AG08395 (cell line): ENCODE measurements at regions not wholly inside any gene's neighbourhood (a gene's known extent, or its start where the extent isn't known, plus 50 kb on each side); places are given as distances from the start of the nearest gene placed in this dataset.
"Not testable (repeated sequence)": the region's sequence is repeated elsewhere in the genome, so short reads cannot be mapped to it uniquely, and the experiment has no call there.

Source experiments
- DNase-seq: peaks from one replicate; pipeline ENCODE4 v3.0.0; 2012; ENCODE audit warnings: mixed read lengths, low spot score

- no peak for DNase-seq
Measured at GRCh38 chr5:2381861-2382260, 369.6 kb downstream of the IRX2 start.

- no peak for DNase-seq
Measured at GRCh38 chr5:2381070-2381469, 370.4 kb downstream of the IRX2 start.

- DNase-seq, result no peak
Measured at GRCh38 chr5:2378976-2379375, 372.5 kb downstream of the IRX2 start.

GRCh38 chr5:2378108-2378507 lies 373.4 kb downstream of the IRX2 start:
- no peak for DNase-seq

- no peak for DNase-seq
Measured at GRCh38 chr5:2376486-2376885, 375.0 kb downstream of the IRX2 start.

GRCh38 chr5:2375757-2376250 lies 375.7 kb downstream of the IRX2 start:
- DNase-seq, result no peak

- DNase-seq, result no peak
Measured at GRCh38 chr5:2375291-2375690, 376.2 kb downstream of the IRX2 start.

GRCh38 chr5:2374703-2375102 lies 376.8 kb downstream of the IRX2 start:
- DNase-seq, result no peak

- DNase-seq, result no peak
Measured at GRCh38 chr5:2373631-2374030, 377.8 kb downstream of the IRX2 start.

- no peak for DNase-seq
Measured at GRCh38 chr5:2371419-2371710, 380.1 kb downstream of the IRX2 start.

- DNase-seq, result no peak
Measured at GRCh38 chr5:2370626-2371418, 380.7 kb downstream of the IRX2 start.

- DNase-seq, result no peak
Measured at GRCh38 chr5:2369178-2369577, 382.3 kb downstream of the IRX2 start.

GRCh38 chr5:2366816-2367215 lies 384.7 kb downstream of the IRX2 start:
- no peak for DNase-seq

- no peak for DNase-seq
Measured at GRCh38 chr5:2357309-2357708, 394.2 kb downstream of the IRX2 start.

- no peak for DNase-seq
Measured at GRCh38 chr5:2355859-2356258, 395.6 kb downstream of the IRX2 start.

- no peak for DNase-seq
Measured at GRCh38 chr5:2353871-2354440, 397.5 kb downstream of the IRX2 start.

- no peak for DNase-seq
Measured at GRCh38 chr5:2353211-2353610, 398.3 kb downstream of the IRX2 start.

GRCh38 chr5:2352101-2352861 lies 399.2 kb downstream of the IRX2 start:
- DNase-seq, result no peak

- DNase-seq, result not testable (repeated sequence)
Measured at GRCh38 chr5:2349768-2350167, 401.7 kb downstream of the IRX2 start.

- no peak for DNase-seq
Measured at GRCh38 chr5:2338686-2339085, 412.8 kb downstream of the IRX2 start.

- no peak for DNase-seq
Measured at GRCh38 chr5:2335733-2336515, 415.6 kb downstream of the IRX2 start.

GRCh38 chr5:2335125-2335732 lies 416.2 kb downstream of the IRX2 start:
- no peak for DNase-seq
